ENCODE measurements at regions not wholly inside any gene's neighbourhood (a gene's known extent, or its start where the extent isn't known, plus 50 kb on each side); places are given as distances from the start of the nearest gene placed in this dataset.

DNA sequence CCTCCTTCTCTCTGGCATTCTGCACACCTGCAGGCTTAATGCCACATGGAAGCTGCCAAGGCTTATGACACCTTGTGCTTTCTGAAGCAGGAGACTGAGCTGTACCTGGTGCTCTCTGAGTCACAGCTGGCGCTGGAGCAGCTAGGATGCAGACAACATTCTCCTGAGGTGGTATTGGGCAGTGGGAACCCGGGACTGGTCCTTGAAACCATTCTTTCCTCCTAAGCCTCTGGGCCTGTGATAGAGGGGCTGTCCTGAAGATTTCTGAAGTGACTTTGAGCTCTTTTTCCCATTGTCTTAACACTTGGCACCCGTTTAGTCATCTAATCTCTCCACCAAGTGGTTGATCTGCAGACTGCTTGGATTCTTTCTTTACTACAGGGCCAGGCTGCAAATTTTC is 508.4 kb downstream of the TFEC start:
- no peak for TF ChIP-seq EZH2phosphoT487 (IDR thresholded peaks at IDR 0.05; ENCODE audit: borderline replicate concordance, low read depth, low read length)
- TF ChIP-seq, protein P1, sequence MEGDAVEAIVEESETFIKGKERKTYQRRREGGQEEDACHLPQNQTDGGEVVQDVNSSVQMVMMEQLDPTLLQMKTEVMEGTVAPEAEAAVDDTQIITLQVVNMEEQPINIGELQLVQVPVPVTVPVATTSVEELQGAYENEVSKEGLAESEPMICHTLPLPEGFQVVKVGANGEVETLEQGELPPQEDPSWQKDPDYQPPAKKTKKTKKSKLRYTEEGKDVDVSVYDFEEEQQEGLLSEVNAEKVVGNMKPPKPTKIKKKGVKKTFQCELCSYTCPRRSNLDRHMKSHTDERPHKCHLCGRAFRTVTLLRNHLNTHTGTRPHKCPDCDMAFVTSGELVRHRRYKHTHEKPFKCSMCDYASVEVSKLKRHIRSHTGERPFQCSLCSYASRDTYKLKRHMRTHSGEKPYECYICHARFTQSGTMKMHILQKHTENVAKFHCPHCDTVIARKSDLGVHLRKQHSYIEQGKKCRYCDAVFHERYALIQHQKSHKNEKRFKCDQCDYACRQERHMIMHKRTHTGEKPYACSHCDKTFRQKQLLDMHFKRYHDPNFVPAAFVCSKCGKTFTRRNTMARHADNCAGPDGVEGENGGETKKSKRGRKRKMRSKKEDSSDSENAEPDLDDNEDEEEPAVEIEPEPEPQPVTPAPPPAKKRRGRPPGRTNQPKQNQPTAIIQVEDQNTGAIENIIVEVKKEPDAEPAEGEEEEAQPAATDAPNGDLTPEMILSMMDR (conservative IDR thresholded peaks at IDR 0.05; ENCODE audit: low read length) = no peak
- Histone ChIP-seq H4K20me1 (ENCODE audit: insufficient read depth, low read length) (no peaks in the 10 kb centered on the region), H2AFZ (ENCODE audit: low read length) (no peak overlapping the region), H3K79me2 (ENCODE audit: insufficient read depth, low read depth, low read length) (no peaks in the 10 kb centered on the region), H3K27ac (ENCODE audit: low read depth, low read length, poor library complexity, severe bottlenecking) (no peak overlapping the region), H3K9me2 (ENCODE audit: insufficient read depth, low read length) (no peaks in the 10 kb centered on the region), H3K4me1 (ENCODE audit: insufficient read depth, low read length, poor library complexity, severe bottlenecking) (no peaks in the 10 kb centered on the region), H3K4me3 (ENCODE audit: low read depth, low read length, poor library complexity, severe bottlenecking) (no peak overlapping the region), H3K9me3 (ENCODE audit: low read length) (no peaks in the 10 kb centered on the region), H3K4me2 (ENCODE audit: low read length) (no peak overlapping the region), H3K36me3 (ENCODE audit: insufficient read depth, low read length) (no peaks in the 10 kb centered on the region)
- POLR2A ChIA-PET = interaction anchor here (0.6 kb wide), 1 partner anchor 261 kb away, joined by 3 read pairs; no protein-coding TSS in a partner anchor
- DNase-seq (ENCODE audit: low spot score) = no peak
- intact Hi-C loops (cut with micrococcal nuclease; ENCODE audit: unreplicated experiment) = no loop called here
- BruUV-seq (replicated peaks) = no TSS peak
- CTCF ChIA-PET (ENCODE audit: unreplicated experiment) = no interaction called here

DNA sequence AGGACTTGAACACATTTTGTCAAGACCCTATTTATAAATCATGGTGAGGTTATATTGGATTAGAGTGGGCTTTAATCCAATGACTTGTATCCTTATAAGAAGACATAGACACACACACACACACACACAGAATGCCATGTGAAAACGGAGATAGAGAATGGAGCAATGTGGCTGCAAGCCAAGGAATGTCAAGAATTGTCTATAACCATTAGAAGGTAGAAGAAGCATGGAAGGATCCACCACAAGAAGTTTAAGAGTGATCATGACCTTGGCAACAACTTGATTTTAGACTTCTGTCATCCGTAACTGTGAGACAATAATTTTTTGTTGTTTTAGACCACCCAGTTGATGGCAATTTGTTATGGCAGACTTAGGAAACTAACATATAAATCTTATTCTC is 514.2 kb downstream of the TFEC start:
- BruUV-seq (replicated peaks) = no TSS peak
- H2AFZ ChIP-seq (ENCODE audit: low read length) = no peak overlapping the region
- H3K9me2 ChIP-seq (ENCODE audit: insufficient read depth, low read length) = no peaks in the 10 kb centered on the region
- H3K4me3 ChIP-seq (ENCODE audit: low read depth, low read length, poor library complexity, severe bottlenecking) = no peak overlapping the region
- TF ChIP-seq, protein P1 (conservative IDR thresholded peaks at IDR 0.05; ENCODE audit: low read length) = no peak
- no peak for TF ChIP-seq EZH2phosphoT487 (IDR thresholded peaks at IDR 0.05; ENCODE audit: borderline replicate concordance, low read depth, low read length)
- H3K4me1 ChIP-seq (ENCODE audit: insufficient read depth, low read length, poor library complexity, severe bottlenecking) = no peaks in the 10 kb centered on the region
- no peaks in the 10 kb centered on the region for H4K20me1 ChIP-seq (ENCODE audit: insufficient read depth, low read length)
- intact Hi-C loops (cut with micrococcal nuclease; ENCODE audit: unreplicated experiment) = no loop called here
- no peaks in the 10 kb centered on the region for H3K9me3 ChIP-seq (ENCODE audit: low read length)
- no peak overlapping the region for H3K4me2 ChIP-seq (ENCODE audit: low read length)
- ChIA-PET CTCF (ENCODE audit: unreplicated experiment) (no interaction called here), POLR2A (no interaction called here)
- H3K36me3 ChIP-seq (ENCODE audit: insufficient read depth, low read length) = no peaks in the 10 kb centered on the region
- H3K27ac ChIP-seq (ENCODE audit: low read depth, low read length, poor library complexity, severe bottlenecking) = no peak overlapping the region
- no peak for DNase-seq (ENCODE audit: low spot score)
- H3K79me2 ChIP-seq (ENCODE audit: insufficient read depth, low read depth, low read length) = no peaks in the 10 kb centered on the region

DNA sequence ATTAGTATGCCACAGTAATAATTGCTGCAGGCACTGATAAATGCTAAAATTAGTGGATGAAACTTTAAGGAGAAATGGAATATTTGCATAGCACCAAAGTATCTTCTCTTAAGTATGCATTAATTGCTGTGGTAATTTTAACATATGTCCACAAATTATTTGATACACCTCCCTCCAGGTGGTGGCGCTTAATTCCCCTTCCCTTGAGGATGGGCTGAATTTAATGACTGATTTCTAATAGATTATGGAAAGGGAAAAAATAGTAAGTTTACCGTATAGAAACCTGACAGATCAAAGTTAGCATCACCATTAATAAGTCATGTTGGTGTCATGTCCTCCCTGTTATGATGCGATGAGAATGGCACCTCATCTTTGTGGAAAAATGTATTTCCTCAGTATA is 519.2 kb downstream of the TFEC start:
- Histone ChIP-seq H3K4me3 (ENCODE audit: low read depth, low read length, poor library complexity, severe bottlenecking) (no peak overlapping the region), H3K9me3 (ENCODE audit: low read length) (no peaks in the 10 kb centered on the region), H4K20me1 (ENCODE audit: insufficient read depth, low read length) (no peaks in the 10 kb centered on the region), H3K36me3 (ENCODE audit: insufficient read depth, low read length) (no peaks in the 10 kb centered on the region), H3K27ac (ENCODE audit: low read depth, low read length, poor library complexity, severe bottlenecking) (no peak overlapping the region), H3K4me1 (ENCODE audit: insufficient read depth, low read length, poor library complexity, severe bottlenecking) (no peaks in the 10 kb centered on the region), H3K9me2 (ENCODE audit: insufficient read depth, low read length) (no peaks in the 10 kb centered on the region), H2AFZ (ENCODE audit: low read length) (no peak overlapping the region), H3K79me2 (ENCODE audit: insufficient read depth, low read depth, low read length) (no peaks in the 10 kb centered on the region), H3K4me2 (ENCODE audit: low read length) (no peak overlapping the region)
- TF ChIP-seq EZH2phosphoT487 (IDR thresholded peaks at IDR 0.05; ENCODE audit: borderline replicate concordance, low read depth, low read length) = no peak
- TF ChIP-seq, protein P1 (conservative IDR thresholded peaks at IDR 0.05; ENCODE audit: low read length) = no peak
- POLR2A ChIA-PET = no interaction called here
- BruUV-seq (replicated peaks) = no TSS peak
- CTCF ChIA-PET (ENCODE audit: unreplicated experiment) = no interaction called here
- no peak for DNase-seq (ENCODE audit: low spot score)
- intact Hi-C loops (cut with micrococcal nuclease; ENCODE audit: unreplicated experiment) = no loop called here
